HCT116 (cell line): ENCODE measurements at regions not wholly inside any gene's neighbourhood (a gene's known extent, or its start where the extent isn't known, plus 50 kb on each side); places are given as distances from the start of the nearest gene placed in this dataset.

Experiments used
- ATAC-seq: fragments of 200-7000 bp; cut with Tn5 transposase; 2 replicates; pipeline ENCODE4 v1.9.1; 2020; ENCODE audit warnings: mild to moderate bottlenecking, moderate library complexity
- BruUV-seq: library from RNA; stranded (reverse); fragments of 400-500 nt; replicated peaks from 2 replicates; lab custom pipeline; 2021; lab: Mats Ljungman, UMichigan
- CTCF ChIA-PET: fragments of 300-600 bp; sonication (Branson Sonifier 250); formaldehyde crosslinking; loops from one replicate; lab custom pipeline; 2021; ENCODE audit warnings: antibody characterized with exemption; lab: Charles Lee
- POLR2A ChIA-PET: fragments of 300-600, 350-600 bp; sonication (Branson Sonifier 250); formaldehyde crosslinking; loops from one replicate; lab custom pipeline; 2021; ENCODE audit warnings: antibody characterized with exemption; lab: Charles Lee
- RAD21 ChIA-PET, 2 experiments: fragments of 300-600 bp; sonication (Branson Sonifier 250); formaldehyde crosslinking; loops; one replicate each; lab custom pipeline; 2023; ENCODE audit warnings: low total read pairs in 2 of 2; ENCODE audit not compliant: uncharacterized antibody in 2 of 2, unreplicated experiment in 2 of 2, low non-redundant PET in 1 of 2; lab: Charles Lee
- DNase-seq: peaks from one replicate; pipeline ENCODE4 v3.0.0-alpha.2; 2010; ENCODE audit warnings: low read depth, low spot score
- H2AFZ ChIP-seq: fragments of 200-600 bp; shearing (Covaris generic), sonication (generic); 2 replicates; pipeline ENCODE4 v1.6.1; 2017; ENCODE audit warnings: low read depth, mixed run types, mixed read lengths, antibody characterized with exemption, low read length; ENCODE audit not compliant: poor library complexity, severe bottlenecking
- H3K27ac ChIP-seq: 2 replicates; pipeline ENCODE4 v1.5.1; 2012; ENCODE audit warnings: low read depth, low read length
- H3K27me3 ChIP-seq: fragments of 200-600 bp; sonication (generic); 2 replicates; pipeline ENCODE4 v1.6.1; 2016; ENCODE audit warnings: mixed run types, low read length, mixed read lengths; ENCODE audit not compliant: insufficient read depth
- H3K36me3 ChIP-seq, 2 experiments: fragments of 200-500 bp in 1 of 2; fragments of 200-600 bp in 1 of 2; sonication (Bioruptor generic) in 1 of 2; sonication (generic) in 1 of 2; 2 replicates each; pipeline versions ENCODE4 v1.5.1 to v1.6.1; 2014 to 2016; ENCODE audit warnings: low read length in 2 of 2, inconsistent platforms in 1 of 2, mixed read lengths in 1 of 2, mixed run types in 1 of 2; ENCODE audit not compliant: insufficient read depth in 2 of 2, control insufficient read depth in 1 of 2
- H3K4me1 ChIP-seq, 2 experiments: fragments of 200-600 bp in 1 of 2; sonication (generic) in 1 of 2; 2 replicates each; pipeline versions ENCODE4 v1.5.1 to v1.6.1; 2012 to 2017; ENCODE audit warnings: low read length in 2 of 2, inconsistent platforms in 1 of 2, mild to moderate bottlenecking in 1 of 2, mixed read lengths in 1 of 2, mixed run types in 1 of 2, moderate library complexity in 1 of 2; ENCODE audit not compliant: insufficient read depth in 2 of 2, control insufficient read depth in 1 of 2
- H3K4me2 ChIP-seq: fragments of 200-600 bp; sonication (generic); 2 replicates; pipeline ENCODE4 v1.6.1; 2017; ENCODE audit warnings: mixed run types, low read length, mixed read lengths
- H3K4me3 ChIP-seq, 2 experiments: fragments of 200-600 bp in 1 of 2; sonication (generic) in 1 of 2; replicated peaks in 1 of 2; 2 replicates each; pipeline ENCODE4 v1.5.1; 2011 to 2016; ENCODE audit warnings: low read length in 2 of 2, control low read depth in 1 of 2, low read depth in 1 of 2, mild to moderate bottlenecking in 1 of 2, mixed read lengths in 1 of 2, mixed run types in 1 of 2
- H3K79me2 ChIP-seq: fragments of 200-600 bp; sonication (generic); 2 replicates; pipeline ENCODE4 v1.6.1; 2017; ENCODE audit warnings: mild to moderate bottlenecking, mixed run types, low read length, moderate library complexity, mixed read lengths; ENCODE audit not compliant: insufficient read depth
- H3K9ac ChIP-seq: fragments of 200-600 bp; sonication (generic); 2 replicates; pipeline ENCODE4 v1.6.1; 2016; ENCODE audit warnings: low read length, mixed read lengths
- H3K9me2 ChIP-seq: fragments of 200-600 bp; sonication (generic), shearing (Covaris generic); 2 replicates; pipeline ENCODE4 v1.6.1; 2017; ENCODE audit warnings: mixed run types, mild to moderate bottlenecking, moderate library complexity; ENCODE audit not compliant: insufficient read depth
- H3K9me3 ChIP-seq, 2 experiments: fragments of 200-500 bp in 1 of 2; fragments of 200-600 bp in 1 of 2; sonication (Bioruptor generic) in 1 of 2; sonication (generic) in 1 of 2; 2 replicates each; pipeline ENCODE4 v1.6.1; 2014 to 2017; ENCODE audit warnings: low read length in 2 of 2, mixed read lengths in 2 of 2, inconsistent platforms in 1 of 2, low read depth in 1 of 2, mild to moderate bottlenecking in 1 of 2, mixed run types in 1 of 2, moderate library complexity in 1 of 2; ENCODE audit not compliant: control insufficient read depth in 1 of 2, insufficient read depth in 1 of 2
- H4K20me1 ChIP-seq: fragments of 200-600 bp; sonication (generic), shearing (Covaris generic); 2 replicates; pipeline ENCODE4 v1.6.1; 2017; ENCODE audit warnings: mixed run types, mild to moderate bottlenecking, moderate library complexity; ENCODE audit not compliant: insufficient read depth
- CBX3 ChIP-seq: IDR thresholded peaks from 2 replicates; pipeline ENCODE4 v1.6.1; 2012; ENCODE audit warnings: low read depth
- CEBPB ChIP-seq: IDR thresholded peaks from 2 replicates; pipeline ENCODE4 v1.6.1; 2012; ENCODE audit warnings: low read depth
- EGR1 ChIP-seq: IDR thresholded peaks from 2 replicates; pipeline ENCODE4 v1.6.1; 2012; ENCODE audit warnings: low read depth
- EZH2 ChIP-seq: fragments of 200-600 bp; sonication (generic); IDR thresholded peaks from 2 replicates; pipeline ENCODE4 v1.6.1; 2017; ENCODE audit warnings: antibody characterized with exemption, mixed run types
- EZH2phosphoT487 ChIP-seq: fragments of 200-600 bp; IDR thresholded peaks from 2 replicates; pipeline ENCODE4 v1.6.1; 2018; ENCODE audit warnings: antibody characterized with exemption, borderline replicate concordance
- JUND ChIP-seq: IDR thresholded peaks from 2 replicates; pipeline ENCODE4 v1.6.1; 2012
- POLR2A ChIP-seq: IDR thresholded peaks from 2 replicates; pipeline ENCODE4 v1.7.0; 2011; ENCODE audit warnings: borderline replicate concordance; ENCODE audit not compliant: insufficient read depth, insufficient read length; ENCODE audit errors: extremely low read depth
- SRF ChIP-seq: IDR thresholded peaks from 2 replicates; pipeline ENCODE4 v1.6.1; 2012; ENCODE audit warnings: low read depth
- TCF7L2 ChIP-seq: IDR thresholded peaks from 2 replicates; pipeline ENCODE4 v1.7.0; 2011; ENCODE audit warnings: borderline replicate concordance, inconsistent platforms; ENCODE audit not compliant: insufficient read depth, insufficient read length; ENCODE audit errors: extremely low read depth
- YY1 ChIP-seq: IDR thresholded peaks from 2 replicates; pipeline ENCODE4 v1.6.1; 2011; ENCODE audit warnings: low read length, low read depth, moderate library complexity, mild to moderate bottlenecking; ENCODE audit not compliant: insufficient replicate concordance; ENCODE audit errors: extremely low read depth
- ZFX ChIP-seq: fragments of 450-650 bp; IDR thresholded peaks from 2 replicates; pipeline ENCODE4 v1.6.1; 2017
- intact Hi-C: fragments of 100-400 bp; cut with micrococcal nuclease; formaldehyde crosslinking; loops from 2 replicates; pipeline ENCODE4 v1.10.0; 2022
- TF ChIP-seq, protein P1 (sequence below): IDR thresholded peaks from 2 replicates; pipeline ENCODE4 v1.6.1; 2012; ENCODE audit warnings: low read depth
- TF ChIP-seq, protein P2 (sequence below), 3 experiments: fragments of 200-600 bp in 1 of 3; sonication (generic) in 1 of 3; IDR thresholded peaks in 2 of 3; conservative IDR thresholded peaks in 1 of 3; 2 replicates each; pipeline ENCODE4 v1.5.1; 2012 to 2017; ENCODE audit warnings: low read depth in 2 of 3, low read length in 2 of 3, antibody characterized with exemption in 1 of 3, borderline replicate concordance in 1 of 3, control low read depth in 1 of 3, mild to moderate bottlenecking in 1 of 3, mixed read lengths in 1 of 3, mixed run types in 1 of 3, moderate library complexity in 1 of 3; ENCODE audit not compliant: insufficient read depth in 1 of 3
- TF ChIP-seq, protein P3 (sequence below): IDR thresholded peaks from 2 replicates; pipeline ENCODE4 v1.6.1; 2012
- TF ChIP-seq, protein P4 (sequence below): IDR thresholded peaks from 2 replicates; pipeline ENCODE4 v1.6.1; 2011; ENCODE audit warnings: mild to moderate bottlenecking, low read length, moderate library complexity; ENCODE audit not compliant: insufficient replicate concordance; ENCODE audit errors: extremely low read depth

GRCh38 chr7:68121056-68121455 lies 1124.4 kb downstream of the TYW1 start (continued):
- TF ChIP-seq, protein P1, sequence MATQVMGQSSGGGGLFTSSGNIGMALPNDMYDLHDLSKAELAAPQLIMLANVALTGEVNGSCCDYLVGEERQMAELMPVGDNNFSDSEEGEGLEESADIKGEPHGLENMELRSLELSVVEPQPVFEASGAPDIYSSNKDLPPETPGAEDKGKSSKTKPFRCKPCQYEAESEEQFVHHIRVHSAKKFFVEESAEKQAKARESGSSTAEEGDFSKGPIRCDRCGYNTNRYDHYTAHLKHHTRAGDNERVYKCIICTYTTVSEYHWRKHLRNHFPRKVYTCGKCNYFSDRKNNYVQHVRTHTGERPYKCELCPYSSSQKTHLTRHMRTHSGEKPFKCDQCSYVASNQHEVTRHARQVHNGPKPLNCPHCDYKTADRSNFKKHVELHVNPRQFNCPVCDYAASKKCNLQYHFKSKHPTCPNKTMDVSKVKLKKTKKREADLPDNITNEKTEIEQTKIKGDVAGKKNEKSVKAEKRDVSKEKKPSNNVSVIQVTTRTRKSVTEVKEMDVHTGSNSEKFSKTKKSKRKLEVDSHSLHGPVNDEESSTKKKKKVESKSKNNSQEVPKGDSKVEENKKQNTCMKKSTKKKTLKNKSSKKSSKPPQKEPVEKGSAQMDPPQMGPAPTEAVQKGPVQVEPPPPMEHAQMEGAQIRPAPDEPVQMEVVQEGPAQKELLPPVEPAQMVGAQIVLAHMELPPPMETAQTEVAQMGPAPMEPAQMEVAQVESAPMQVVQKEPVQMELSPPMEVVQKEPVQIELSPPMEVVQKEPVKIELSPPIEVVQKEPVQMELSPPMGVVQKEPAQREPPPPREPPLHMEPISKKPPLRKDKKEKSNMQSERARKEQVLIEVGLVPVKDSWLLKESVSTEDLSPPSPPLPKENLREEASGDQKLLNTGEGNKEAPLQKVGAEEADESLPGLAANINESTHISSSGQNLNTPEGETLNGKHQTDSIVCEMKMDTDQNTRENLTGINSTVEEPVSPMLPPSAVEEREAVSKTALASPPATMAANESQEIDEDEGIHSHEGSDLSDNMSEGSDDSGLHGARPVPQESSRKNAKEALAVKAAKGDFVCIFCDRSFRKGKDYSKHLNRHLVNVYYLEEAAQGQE: no peak
- TF ChIP-seq ZFX: no peak
- no peak for TF ChIP-seq TCF7L2
- no peak for TF ChIP-seq POLR2A
- no peak for TF ChIP-seq YY1
- TF ChIP-seq CBX3: no peak
- no peak for TF ChIP-seq JUND
- no peak for TF ChIP-seq EZH2phosphoT487
- TF ChIP-seq, protein P2, sequence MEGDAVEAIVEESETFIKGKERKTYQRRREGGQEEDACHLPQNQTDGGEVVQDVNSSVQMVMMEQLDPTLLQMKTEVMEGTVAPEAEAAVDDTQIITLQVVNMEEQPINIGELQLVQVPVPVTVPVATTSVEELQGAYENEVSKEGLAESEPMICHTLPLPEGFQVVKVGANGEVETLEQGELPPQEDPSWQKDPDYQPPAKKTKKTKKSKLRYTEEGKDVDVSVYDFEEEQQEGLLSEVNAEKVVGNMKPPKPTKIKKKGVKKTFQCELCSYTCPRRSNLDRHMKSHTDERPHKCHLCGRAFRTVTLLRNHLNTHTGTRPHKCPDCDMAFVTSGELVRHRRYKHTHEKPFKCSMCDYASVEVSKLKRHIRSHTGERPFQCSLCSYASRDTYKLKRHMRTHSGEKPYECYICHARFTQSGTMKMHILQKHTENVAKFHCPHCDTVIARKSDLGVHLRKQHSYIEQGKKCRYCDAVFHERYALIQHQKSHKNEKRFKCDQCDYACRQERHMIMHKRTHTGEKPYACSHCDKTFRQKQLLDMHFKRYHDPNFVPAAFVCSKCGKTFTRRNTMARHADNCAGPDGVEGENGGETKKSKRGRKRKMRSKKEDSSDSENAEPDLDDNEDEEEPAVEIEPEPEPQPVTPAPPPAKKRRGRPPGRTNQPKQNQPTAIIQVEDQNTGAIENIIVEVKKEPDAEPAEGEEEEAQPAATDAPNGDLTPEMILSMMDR (IDR thresholded peaks at IDR 0.05 in 2 of 3, conservative IDR thresholded peaks at IDR 0.05 in 1 of 3; ENCODE audit: borderline replicate concordance in 1 of 3, insufficient read depth in 1 of 3, low read depth in 2 of 3, low read length in 2 of 3): no peak
- no peak for TF ChIP-seq SRF
- TF ChIP-seq CEBPB: no peak

- ChIA-PET RAD21 (no interaction called here), CTCF (no interaction called here)
- TF ChIP-seq ZFX: no peak
- no peak for TF ChIP-seq EZH2
- no peak for TF ChIP-seq EGR1
- no peak for TF ChIP-seq JUND
- TF ChIP-seq, protein P2 (IDR thresholded peaks at IDR 0.05 in 2 of 3, conservative IDR thresholded peaks at IDR 0.05 in 1 of 3; ENCODE audit: borderline replicate concordance in 1 of 3, insufficient read depth in 1 of 3, low read depth in 2 of 3, low read length in 2 of 3): no peak
- TF ChIP-seq, protein P3, sequence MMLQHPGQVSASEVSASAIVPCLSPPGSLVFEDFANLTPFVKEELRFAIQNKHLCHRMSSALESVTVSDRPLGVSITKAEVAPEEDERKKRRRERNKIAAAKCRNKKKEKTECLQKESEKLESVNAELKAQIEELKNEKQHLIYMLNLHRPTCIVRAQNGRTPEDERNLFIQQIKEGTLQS: no peak
- TF ChIP-seq POLR2A: no peak
- no peak for TF ChIP-seq SRF
- TF ChIP-seq, protein P4, sequence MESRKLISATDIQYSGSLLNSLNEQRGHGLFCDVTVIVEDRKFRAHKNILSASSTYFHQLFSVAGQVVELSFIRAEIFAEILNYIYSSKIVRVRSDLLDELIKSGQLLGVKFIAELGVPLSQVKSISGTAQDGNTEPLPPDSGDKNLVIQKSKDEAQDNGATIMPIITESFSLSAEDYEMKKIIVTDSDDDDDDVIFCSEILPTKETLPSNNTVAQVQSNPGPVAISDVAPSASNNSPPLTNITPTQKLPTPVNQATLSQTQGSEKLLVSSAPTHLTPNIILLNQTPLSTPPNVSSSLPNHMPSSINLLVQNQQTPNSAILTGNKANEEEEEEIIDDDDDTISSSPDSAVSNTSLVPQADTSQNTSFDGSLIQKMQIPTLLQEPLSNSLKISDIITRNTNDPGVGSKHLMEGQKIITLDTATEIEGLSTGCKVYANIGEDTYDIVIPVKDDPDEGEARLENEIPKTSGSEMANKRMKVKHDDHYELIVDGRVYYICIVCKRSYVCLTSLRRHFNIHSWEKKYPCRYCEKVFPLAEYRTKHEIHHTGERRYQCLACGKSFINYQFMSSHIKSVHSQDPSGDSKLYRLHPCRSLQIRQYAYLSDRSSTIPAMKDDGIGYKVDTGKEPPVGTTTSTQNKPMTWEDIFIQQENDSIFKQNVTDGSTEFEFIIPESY: no peak
- TF ChIP-seq CBX3: no peak
Measured at GRCh38 chr7:68121655-68122054, 1125.0 kb downstream of the TYW1 start.

More at GRCh38 chr7:68121655-68122054, 1125.0 kb downstream of the TYW1 start:
- H3K9ac ChIP-seq: no peak overlapping the region
- H3K9me3 ChIP-seq: peaks cover 6 to 8% of the 10 kb centered on the region in 2 experiments; a peak in 2 of 4 replicates
- no peaks in the 10 kb centered on the region for H3K9me2 ChIP-seq
- no peaks in the 10 kb centered on the region for H3K4me1 ChIP-seq
- H4K20me1 ChIP-seq: no peaks in the 10 kb centered on the region
- no peak overlapping the region for H3K4me3 ChIP-seq
- POLR2A ChIA-PET: no interaction called here
- no peak for DNase-seq
- no TSS peak for BruUV-seq
- no peak overlapping the region for H3K4me2 ChIP-seq
- H3K36me3 ChIP-seq: no peaks in the 10 kb centered on the region
- no peaks in the 10 kb centered on the region for H3K27me3 ChIP-seq
- ATAC-seq: no peak
- no peak overlapping the region for H2AFZ ChIP-seq
- H3K79me2 ChIP-seq: no peaks in the 10 kb centered on the region
- no peak overlapping the region for H3K27ac ChIP-seq
- intact Hi-C loops: no loop called here
